Duodenal mucosa (tissue), 2 donors: ENCODE measurements at regions not wholly inside any gene's neighbourhood (a gene's known extent, or its start where the extent isn't known, plus 50 kb on each side); places are given as distances from the start of the nearest gene placed in this dataset.

Source experiments
- H3K27ac ChIP-seq: one replicate; pipeline ENCODE4 v1.7.0; 2013; ENCODE audit warnings: low read depth, low read length
- H3K27me3 ChIP-seq, 2 donors: one replicate each; pipeline ENCODE4 v1.7.0; 2013; ENCODE audit warnings: low read length in 2 of 2, control low read depth in 1 of 2; ENCODE audit not compliant: insufficient read depth in 2 of 2, control insufficient read depth in 1 of 2
- H3K36me3 ChIP-seq, 2 donors: one replicate each; pipeline ENCODE4 v1.7.0; 2013; ENCODE audit warnings: low read length in 2 of 2, control low read depth in 1 of 2; ENCODE audit not compliant: insufficient read depth in 2 of 2, control insufficient read depth in 1 of 2
- H3K4me1 ChIP-seq, 2 donors: one replicate each; pipeline ENCODE4 v1.7.0; 2013; ENCODE audit warnings: low read length in 2 of 2, control low read depth in 1 of 2; ENCODE audit not compliant: insufficient read depth in 2 of 2, control insufficient read depth in 1 of 2
- H3K4me3 ChIP-seq, 2 donors: one replicate each; pipeline ENCODE4 v1.7.0; 2013; ENCODE audit warnings: low read length in 2 of 2, low read depth in 1 of 2
- H3K9ac ChIP-seq, 2 donors: one replicate each; pipeline ENCODE4 v1.7.0; 2013; ENCODE audit warnings: low read length in 2 of 2, low read depth in 1 of 2
- H3K9me3 ChIP-seq, 2 donors: one replicate each; pipeline ENCODE4 v1.7.0; 2013; ENCODE audit warnings: low read length in 2 of 2, control low read depth in 1 of 2; ENCODE audit not compliant: control insufficient read depth in 1 of 2

DNA sequence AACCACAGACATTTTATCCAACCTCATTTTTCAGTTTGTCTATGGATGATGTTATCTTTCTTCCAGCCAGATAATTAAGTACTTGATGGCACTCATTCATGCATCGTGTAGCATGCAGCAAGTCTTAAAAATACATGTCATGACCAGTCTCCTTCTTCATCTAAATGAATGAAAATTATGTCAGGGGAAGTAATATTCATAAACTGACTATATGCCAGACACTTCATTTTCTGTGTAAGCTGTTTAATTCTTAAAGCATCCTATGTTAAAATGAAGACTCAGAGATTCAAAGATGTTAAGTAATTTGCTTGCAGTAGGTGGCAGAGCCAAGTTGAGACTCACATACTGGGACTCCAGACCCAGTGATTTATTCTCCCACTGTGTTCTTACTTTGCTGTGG, 181.7 kb upstream of the CD180 start:
- Histone ChIP-seq H3K9ac (no peak overlapping the region), H3K9me3 (no peaks in the 10 kb centered on the region), H3K27ac (no peak overlapping the region), H3K4me1 (no peaks in the 10 kb centered on the region), H3K4me3 (no peak overlapping the region), H3K36me3 (no peaks in the 10 kb centered on the region), H3K27me3 (no peaks in the 10 kb centered on the region)

DNA sequence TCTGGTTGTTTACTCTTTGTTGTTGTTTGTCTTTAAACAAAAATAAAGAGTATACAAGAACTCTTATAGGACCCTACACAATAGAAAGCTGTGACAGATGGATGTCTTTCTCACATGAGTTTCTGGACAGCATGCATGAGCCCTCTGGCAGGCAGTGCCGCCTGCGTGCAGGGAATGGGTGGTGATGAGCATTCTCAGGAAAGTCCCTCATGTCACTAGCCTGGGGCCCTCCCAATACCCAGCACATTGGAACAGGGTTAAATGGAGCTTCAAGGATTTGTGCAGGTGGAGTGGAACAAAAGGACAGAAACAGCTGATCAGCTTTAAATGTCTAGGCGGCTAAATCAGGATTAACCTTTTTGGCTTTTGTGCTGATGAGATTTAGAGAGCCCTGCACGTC, 181.0 kb upstream of the CD180 start:
- H3K9me3 ChIP-seq = no peaks in the 10 kb centered on the region
- H3K4me1 ChIP-seq = no peaks in the 10 kb centered on the region
- no peak overlapping the region for H3K27ac ChIP-seq
- H3K9ac ChIP-seq = no peak overlapping the region
- H3K4me3 ChIP-seq = no peak overlapping the region
- no peaks in the 10 kb centered on the region for H3K36me3 ChIP-seq
- H3K27me3 ChIP-seq = no peaks in the 10 kb centered on the region

DNA sequence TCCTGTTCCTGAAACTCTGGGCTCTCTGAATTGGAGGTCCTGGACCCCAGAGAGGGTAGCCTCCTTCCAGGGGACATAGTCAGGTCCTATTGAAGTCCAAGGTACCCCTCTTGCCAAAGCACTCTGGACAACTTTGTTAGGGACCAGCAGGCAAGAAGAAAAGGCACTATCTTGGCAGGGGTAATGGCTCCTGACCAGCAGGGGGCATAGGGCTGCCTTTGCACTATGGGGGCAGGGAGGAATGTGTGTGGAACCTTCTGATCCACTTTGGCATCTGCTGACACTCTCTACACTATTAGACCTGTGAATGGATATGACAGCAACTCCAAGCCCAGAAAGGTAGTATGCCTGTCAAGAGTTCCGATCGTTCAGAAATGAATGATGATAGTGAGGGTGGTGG, 179.0 kb upstream of the CD180 start:
- Histone ChIP-seq H3K27ac (no peak overlapping the region), H3K9me3 (no peaks in the 10 kb centered on the region), H3K36me3 (no peaks in the 10 kb centered on the region), H3K4me1 (no peaks in the 10 kb centered on the region), H3K27me3 (no peaks in the 10 kb centered on the region), H3K9ac (no peak overlapping the region), H3K4me3 (no peak overlapping the region)

DNA sequence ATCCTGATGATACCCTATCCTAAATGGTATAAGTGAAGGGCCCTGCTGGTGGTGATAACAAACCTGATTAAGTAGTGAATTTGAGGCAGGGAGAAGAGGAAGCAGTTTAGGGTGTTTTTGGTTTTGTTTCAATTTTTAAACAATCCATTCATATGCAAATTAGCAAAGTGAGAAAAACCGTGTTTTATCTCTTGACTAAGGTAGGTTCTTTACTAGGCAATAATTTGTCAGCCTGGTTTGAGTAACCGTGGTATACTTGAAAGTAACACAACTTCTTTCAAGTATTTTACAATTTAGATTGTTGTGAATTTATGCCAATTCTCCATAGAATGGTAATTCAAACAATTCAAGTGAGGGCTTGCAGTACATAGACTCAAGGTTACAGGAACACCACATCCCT, 177.8 kb upstream of the CD180 start:
- H3K36me3 ChIP-seq = no peaks in the 10 kb centered on the region
- H3K27ac ChIP-seq = no peak overlapping the region
- H3K9ac ChIP-seq = no peak overlapping the region
- H3K9me3 ChIP-seq = no peaks in the 10 kb centered on the region
- no peaks in the 10 kb centered on the region for H3K27me3 ChIP-seq
- no peak overlapping the region for H3K4me3 ChIP-seq
- H3K4me1 ChIP-seq = no peaks in the 10 kb centered on the region

DNA sequence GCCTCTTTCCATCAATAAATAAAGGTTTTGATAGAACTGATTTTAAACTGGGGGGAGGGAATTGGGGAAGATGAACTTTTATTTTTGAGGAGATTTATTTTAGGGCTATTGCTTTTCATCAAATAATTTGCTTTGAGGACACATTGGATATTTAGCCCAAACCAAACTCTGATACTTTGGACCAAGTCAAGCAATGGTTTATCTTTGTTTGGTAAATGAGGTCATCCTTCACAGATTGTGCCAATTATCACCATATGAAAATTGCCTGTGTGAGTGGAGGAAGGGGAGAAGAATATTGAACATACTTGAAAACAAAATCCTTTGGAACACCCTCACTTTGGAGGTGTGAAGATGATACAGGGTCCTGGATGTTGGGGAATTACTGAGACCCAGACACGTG, 176.9 kb upstream of the CD180 start:
- Histone ChIP-seq H3K9me3 (no peaks in the 10 kb centered on the region), H3K27ac (no peak overlapping the region), H3K4me1 (no peaks in the 10 kb centered on the region), H3K27me3 (no peaks in the 10 kb centered on the region), H3K4me3 (no peak overlapping the region), H3K9ac (no peak overlapping the region), H3K36me3 (no peaks in the 10 kb centered on the region)

DNA sequence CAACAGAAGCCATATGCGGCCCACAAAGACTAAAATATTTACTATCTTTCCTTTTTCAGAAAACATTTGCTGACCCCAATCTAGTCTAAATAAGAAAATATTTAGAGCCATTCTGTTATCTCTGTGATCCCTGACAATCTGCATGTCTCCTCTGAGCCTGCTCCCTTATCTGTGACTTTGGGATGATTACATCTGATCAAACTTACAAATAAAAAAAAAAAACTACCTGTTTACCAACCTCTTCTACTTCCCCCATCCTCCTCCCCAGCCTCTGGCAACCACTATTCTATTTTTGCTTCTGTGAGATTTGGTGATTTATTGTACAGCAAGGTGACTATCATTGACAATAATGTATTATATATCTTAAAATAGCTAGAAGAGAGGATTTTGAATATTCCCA, 176.3 kb upstream of the CD180 start:
- H3K27ac ChIP-seq = no peak overlapping the region
- H3K4me3 ChIP-seq = no peak overlapping the region
- no peaks in the 10 kb centered on the region for H3K27me3 ChIP-seq
- H3K9me3 ChIP-seq = no peaks in the 10 kb centered on the region
- no peaks in the 10 kb centered on the region for H3K36me3 ChIP-seq
- no peaks in the 10 kb centered on the region for H3K4me1 ChIP-seq
- no peak overlapping the region for H3K9ac ChIP-seq

DNA sequence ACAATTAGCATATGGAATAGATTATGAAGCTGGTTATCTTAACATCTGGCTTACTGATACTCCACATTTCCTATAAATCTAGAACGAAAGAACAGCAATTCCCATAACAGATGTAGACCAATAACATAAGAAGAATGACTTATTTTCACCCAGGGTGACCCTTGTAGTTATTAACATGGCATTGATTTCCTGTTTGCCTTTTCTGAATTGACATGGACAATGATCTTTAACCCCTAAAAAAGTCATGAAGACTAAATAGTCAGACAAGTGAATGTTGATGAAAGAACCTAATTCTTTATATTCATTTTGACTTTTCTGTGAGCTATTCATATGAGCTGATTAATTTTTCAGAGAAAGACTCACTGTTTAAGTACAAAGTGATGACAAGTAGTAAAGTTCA, 175.3 kb upstream of the CD180 start:
- no peaks in the 10 kb centered on the region for H3K36me3 ChIP-seq
- H3K27ac ChIP-seq = no peak overlapping the region
- no peak overlapping the region for H3K9ac ChIP-seq
- no peak overlapping the region for H3K4me3 ChIP-seq
- no peaks in the 10 kb centered on the region for H3K4me1 ChIP-seq
- no peaks in the 10 kb centered on the region for H3K27me3 ChIP-seq
- H3K9me3 ChIP-seq = no peaks in the 10 kb centered on the region

DNA sequence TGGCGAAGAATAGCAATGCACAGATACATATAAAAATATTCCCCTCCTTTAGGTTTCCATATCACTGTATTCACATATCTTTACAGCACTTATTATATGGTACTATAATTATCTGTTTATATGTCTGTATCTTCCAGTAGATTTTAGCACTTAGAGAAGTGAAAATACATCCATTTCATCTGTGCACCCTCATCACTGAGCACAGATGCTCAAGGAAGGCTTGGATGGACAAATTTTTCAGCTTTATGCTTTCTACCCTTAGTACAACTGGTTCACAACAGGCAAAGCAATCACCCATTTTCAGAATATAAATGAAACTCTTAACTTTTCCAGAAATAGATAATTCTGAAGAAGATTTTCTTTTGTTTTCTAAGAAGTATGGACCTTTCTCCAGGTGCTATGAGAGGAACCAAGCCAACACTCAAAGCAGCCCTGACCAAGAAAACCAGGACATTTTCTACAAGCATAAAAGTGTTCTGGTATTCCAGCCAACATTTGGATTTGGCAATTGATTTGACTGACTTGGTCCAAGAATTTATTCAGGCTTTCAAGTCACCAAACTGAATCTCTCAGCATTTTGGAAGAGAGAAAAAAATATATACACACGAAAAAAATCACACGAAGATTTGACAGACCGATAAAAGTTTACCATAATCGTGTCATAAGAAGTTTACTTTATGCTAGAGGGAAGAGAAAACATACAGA, 170.2 kb upstream of the CD180 start:
- Histone ChIP-seq H3K27me3 (no peaks in the 10 kb centered on the region), H3K4me3 (no peak overlapping the region), H3K9me3 (no peaks in the 10 kb centered on the region), H3K4me1 (no peaks in the 10 kb centered on the region), H3K27ac (no peak overlapping the region), H3K36me3 (no peaks in the 10 kb centered on the region), H3K9ac (no peak overlapping the region)

DNA sequence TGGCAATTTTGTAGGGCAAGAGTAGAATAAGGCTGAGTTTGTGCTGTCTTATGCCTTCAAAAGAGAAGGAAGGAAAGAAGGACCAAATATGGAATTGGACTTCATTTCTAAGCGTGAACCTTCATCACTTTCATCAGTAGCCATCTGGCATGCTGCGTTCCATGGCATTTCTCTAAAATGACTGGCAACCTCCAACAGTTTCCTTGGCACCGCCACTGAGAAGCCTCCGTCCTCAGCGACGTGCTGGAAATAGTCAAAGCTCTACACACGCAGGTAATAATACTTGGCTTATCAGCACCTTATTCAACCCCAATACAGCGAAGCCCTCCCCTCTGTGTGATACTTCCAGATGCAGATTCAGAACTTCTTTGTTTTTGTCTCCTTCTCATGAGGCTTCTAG, 169.7 kb upstream of the CD180 start:
- no peaks in the 10 kb centered on the region for H3K27me3 ChIP-seq
- H3K9me3 ChIP-seq = no peaks in the 10 kb centered on the region
- no peaks in the 10 kb centered on the region for H3K36me3 ChIP-seq
- H3K4me3 ChIP-seq = no peak overlapping the region
- no peak overlapping the region for H3K9ac ChIP-seq
- no peak overlapping the region for H3K27ac ChIP-seq
- H3K4me1 ChIP-seq = no peaks in the 10 kb centered on the region

DNA sequence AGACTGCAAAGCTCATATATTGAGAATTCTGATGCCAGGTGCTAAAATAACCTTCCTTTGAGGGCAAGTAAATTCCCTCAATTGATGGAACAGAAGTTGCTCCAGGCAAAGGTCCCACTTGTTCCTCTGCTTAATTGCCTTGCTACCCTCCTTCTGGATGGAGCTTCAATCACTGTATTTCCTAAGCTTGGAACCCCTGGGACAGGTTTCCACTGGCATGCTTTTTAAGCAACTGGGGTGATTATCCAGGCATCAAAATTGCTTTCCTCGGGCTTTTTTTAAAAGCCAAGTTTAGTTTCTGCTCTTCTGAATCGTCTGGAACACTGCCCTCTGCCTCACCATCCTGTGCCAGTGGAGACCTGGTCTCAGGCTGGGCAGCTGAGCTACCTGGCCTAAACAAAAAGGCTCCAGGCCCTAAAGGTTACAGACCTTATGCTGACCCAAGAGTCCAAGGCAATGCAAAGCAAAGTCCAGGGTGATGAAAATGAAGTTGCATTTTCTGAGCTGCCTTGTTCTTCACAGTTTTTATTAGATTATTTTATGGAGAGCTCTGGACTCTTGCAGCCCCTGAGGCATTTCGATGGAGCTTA, 167.9 kb upstream of the CD180 start:
- H3K9ac ChIP-seq = no peak overlapping the region
- H3K27me3 ChIP-seq = no peaks in the 10 kb centered on the region
- H3K4me3 ChIP-seq = no peak overlapping the region
- no peaks in the 10 kb centered on the region for H3K9me3 ChIP-seq
- H3K36me3 ChIP-seq = no peaks in the 10 kb centered on the region
- no peak overlapping the region for H3K27ac ChIP-seq
- H3K4me1 ChIP-seq = peaks cover 0 to 1% of the 10 kb centered on the region in 2 donors
